HG02571 (cell line): ENCODE measurements at regions not wholly inside any gene's neighbourhood (a gene's known extent, or its start where the extent isn't known, plus 50 kb on each side); places are given as distances from the start of the nearest gene placed in this dataset.
"Not testable (repeated sequence)": the region's sequence is repeated elsewhere in the genome, so short reads cannot be mapped to it uniquely, and the experiment has no call there.

Experiments
- ATAC-seq: cut with Tn5 transposase; IDR thresholded peaks from one replicate; pipeline ENCODE4 v1.9.1; 2021; ENCODE audit warnings: mild to moderate bottlenecking, moderate library complexity; ENCODE audit not compliant: unreplicated experiment

DNA sequence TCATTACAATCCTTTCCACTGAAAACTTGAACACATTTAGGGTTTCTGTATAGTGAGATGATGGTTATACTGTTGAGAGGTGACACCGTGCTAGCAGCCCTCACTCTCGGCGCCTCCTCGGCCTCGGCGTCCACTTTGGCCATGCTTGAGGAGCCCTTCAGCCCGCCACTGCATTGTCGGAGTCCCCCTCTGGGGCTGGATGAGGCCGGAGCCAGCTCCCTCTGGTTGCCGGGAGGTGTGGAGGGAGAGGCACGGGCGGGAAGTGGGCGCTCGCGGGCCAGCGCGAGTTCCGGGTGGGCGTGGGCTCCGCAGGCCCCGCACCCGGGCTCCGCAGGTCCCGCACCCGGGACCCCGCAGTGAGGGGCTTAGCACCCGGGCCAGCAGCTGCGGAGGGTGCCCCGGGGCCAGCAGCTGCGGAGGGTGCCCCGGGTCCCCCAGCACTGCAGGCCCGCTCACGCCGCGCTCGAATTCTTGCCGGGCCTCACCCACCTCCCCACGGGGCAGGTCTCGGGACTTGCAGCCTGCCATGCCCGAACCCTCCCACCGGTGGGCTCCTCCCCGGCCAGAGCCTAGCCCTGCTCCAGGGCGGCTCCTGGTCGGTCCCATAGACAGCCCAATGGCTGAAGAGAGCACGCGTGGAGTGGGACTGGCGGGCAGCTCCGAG, 145.9 kb upstream of the ZNF608 start:
- ATAC-seq: no peak

GRCh38 chr5:124894541-124894940, 148.1 kb upstream of the ZNF608 start:
- no peak for ATAC-seq

- ATAC-seq: no peak
These were observed 148.8 kb upstream of the ZNF608 start for GRCh38 chr5:124895236-124895635.

DNA sequence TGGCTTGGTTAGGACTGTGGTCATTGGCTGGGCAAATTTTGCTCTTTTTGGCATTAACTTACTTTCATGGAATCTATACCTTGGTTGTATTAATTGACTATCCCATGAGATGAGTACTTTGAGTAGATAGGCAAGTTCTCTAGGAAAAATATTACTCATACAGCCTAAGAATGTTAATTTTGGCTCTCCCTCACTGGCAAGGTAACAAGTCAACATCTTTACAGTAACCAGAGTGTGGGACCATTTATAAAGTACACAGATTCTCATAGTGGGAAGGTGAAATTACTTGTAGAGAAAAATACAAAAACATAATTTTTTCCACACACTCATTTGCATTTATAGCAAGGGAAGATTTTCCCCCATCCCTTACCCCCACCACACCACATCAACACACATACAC, 154.6 kb upstream of the ZNF608 start:
- ATAC-seq: no peak

- ATAC-seq: peak; percentile 99
These were observed 155.8 kb upstream of the ZNF608 start for GRCh38 chr5:124902097-124902821.

GRCh38 chr5:124905256-124906130, 159.1 kb upstream of the ZNF608 start:
- no peak for ATAC-seq

- ATAC-seq: no peak
These were observed 160.1 kb upstream of the ZNF608 start for GRCh38 chr5:124906339-124907097.

DNA sequence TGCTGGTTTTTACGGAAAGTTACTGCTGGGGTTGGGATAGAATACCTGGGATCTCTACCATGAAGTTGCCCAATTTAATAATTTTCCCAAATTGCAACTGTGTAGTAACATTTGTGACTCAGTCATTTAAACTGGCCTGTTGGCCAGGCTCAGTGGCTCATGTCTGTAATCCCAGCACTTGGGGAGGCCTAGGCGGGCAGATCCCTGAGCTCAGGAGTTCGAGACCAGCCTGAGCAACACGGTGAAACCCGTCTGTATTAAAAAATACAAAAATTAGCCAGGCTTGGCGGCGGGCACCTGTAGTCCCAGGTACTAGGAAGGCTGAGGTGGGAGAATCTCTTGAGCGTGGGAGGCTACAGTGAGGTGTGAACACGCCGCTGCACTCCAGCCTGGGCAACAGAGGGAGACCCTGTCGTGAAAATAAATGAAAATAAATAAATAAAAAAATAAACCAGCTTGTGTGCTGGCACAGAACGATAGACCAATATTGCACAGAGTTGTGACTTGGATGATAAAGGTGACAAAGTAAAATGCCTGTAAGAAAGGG, 160.7 kb upstream of the ZNF608 start:
- no peak for ATAC-seq

GRCh38 chr5:124908581-124909451, 162.4 kb upstream of the ZNF608 start:
- peak; percentile 89 for ATAC-seq

DNA sequence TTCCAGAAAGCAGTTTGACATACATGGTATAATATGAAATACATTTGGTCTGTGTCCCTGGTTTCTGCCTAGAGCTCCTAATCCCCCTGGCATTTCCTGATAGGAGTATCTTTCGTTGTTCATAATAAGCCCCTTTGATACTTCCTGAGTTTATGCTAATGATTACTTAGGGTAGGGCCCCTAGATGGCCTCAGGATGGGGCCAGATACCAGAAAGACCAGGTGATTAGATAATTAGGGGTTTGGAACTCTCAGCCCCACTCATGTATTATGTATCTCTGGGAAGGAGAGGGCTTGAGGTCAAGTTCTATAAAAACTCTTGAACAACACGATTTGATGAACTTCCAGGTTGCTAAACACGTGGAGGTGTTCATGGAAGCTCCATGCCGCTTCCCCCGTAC, 163.3 kb upstream of the ZNF608 start:
- no peak for ATAC-seq

- ATAC-seq: peak; percentile 40
These were observed 164.0 kb upstream of the ZNF608 start for GRCh38 chr5:124910354-124911016.

DNA sequence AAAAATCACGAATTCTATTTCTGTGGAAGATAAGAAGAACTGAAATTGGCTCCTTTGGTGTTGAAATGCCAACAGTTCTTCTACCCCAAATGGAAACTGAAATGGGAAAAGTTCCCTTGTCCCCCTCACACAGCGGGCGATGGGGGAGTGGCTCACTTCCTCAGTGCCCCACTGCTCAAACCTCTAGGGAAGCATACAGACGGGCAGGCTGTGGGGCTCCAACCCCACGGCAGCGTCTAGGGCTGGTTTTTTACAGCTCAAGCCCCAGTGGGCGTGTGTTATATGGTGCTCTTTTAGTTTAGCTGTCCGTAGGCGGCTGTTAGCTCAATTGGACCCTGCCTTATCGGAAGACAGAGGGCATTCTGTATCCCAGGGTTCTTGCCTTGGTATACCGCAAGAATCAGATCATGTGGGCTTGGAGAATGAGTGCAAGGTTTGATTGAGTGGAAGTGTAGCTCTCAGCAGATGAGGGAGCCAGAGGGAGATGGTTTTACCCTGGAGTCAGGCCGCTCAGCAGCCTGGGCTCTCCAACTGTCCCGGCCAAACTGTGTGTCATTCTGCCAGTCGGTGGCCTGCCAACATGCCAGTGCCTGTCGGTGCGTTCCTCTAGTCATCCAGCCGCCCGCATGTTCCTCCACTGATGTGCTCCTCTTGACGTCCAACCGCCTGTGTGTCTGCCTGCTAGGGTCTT, 166.3 kb upstream of the ZNF608 start:
- ATAC-seq: no peak

GRCh38 chr5:124913329-124913653, 166.9 kb upstream of the ZNF608 start:
- ATAC-seq: no peak

- not testable (repeated sequence) for ATAC-seq
These were observed 169.9 kb upstream of the ZNF608 start for GRCh38 chr5:124916313-124916712.

DNA sequence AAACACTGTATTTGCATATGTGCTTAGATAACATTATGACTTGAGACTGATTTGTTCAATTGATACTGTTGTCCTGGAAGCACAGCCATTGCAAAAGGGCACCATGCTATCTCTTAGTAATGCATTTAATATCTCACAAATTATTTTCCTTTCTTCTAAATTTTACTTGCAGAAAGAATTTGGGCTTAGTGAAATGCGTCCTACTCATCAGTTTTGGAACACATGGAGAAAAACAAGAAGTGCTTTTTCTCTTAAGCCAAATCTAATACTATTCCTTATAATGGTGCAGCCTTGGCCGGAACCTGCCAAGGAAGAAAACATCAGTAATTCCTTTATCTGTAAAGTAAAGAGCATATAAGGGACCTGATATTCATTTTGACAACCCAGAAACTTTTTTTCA, 172.2 kb upstream of the ZNF608 start:
- ATAC-seq: no peak

GRCh38 chr5:124919076-124919475, 172.6 kb upstream of the ZNF608 start:
- ATAC-seq: no peak

DNA sequence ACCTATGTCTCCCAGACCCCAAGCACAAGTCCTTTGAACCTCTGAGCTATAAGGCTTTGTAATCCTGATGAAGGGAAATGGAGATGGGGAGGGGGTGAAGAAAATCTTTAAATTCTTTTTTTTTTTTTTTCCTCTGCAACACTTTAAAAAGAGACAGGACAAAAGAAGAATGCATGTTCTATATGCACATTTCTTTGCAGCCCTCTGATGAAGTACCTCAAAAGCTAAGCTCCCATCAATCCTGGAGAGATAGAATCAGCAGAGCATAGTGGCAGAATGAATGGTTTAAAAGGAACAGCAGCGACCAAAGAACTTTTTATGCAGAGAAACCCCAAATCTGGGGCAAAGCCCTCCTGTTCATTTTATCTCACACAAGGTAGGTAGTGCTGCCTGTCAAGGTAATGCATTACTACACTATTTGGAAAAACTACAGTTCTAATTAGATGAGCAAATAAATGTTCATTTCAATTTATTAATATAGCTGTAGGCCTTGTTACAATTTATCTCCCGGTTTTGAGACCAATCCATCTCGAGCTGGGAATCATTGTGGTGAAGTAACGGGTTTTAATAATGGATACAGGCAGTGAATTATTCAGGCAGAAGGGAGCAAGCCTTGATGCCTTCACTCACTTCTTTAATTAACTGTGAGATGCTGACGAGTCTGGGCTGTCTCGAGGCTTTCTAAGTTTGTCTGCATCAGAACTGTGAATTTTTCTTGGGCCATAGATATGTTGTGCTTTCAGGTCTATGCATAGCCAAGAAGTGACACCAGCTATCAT, 173.5 kb upstream of the ZNF608 start:
- no peak for ATAC-seq
